DMS153 treated with DMSO at 0.1 percent for 48 hours (cell line): ENCODE measurements at regions not wholly inside any gene's neighbourhood (a gene's known extent, or its start where the extent isn't known, plus 50 kb on each side); places are given as distances from the start of the nearest gene placed in this dataset.

Source experiments
- DNase-seq: peaks from one replicate; lab custom pipeline; 2025; ENCODE audit not compliant: unreplicated experiment; lab: John Stamatoyannopoulos, UW

- no peak for DNase-seq
Observed at GRCh38 chr3:73680391-73681095, 55.8 kb upstream of the PDZRN3 start.

- no peak for DNase-seq
Observed at GRCh38 chr3:73677336-73678024, 52.7 kb upstream of the PDZRN3 start.
